Tibial artery (tissue), 4 donors: ENCODE measurements at regions not wholly inside any gene's neighbourhood (a gene's known extent, or its start where the extent isn't known, plus 50 kb on each side); places are given as distances from the start of the nearest gene placed in this dataset.

Source experiments
- DNase-seq, 2 donors: peaks; one replicate each; pipeline ENCODE4 v3.0.0-alpha.2; 2019
- H3K27ac ChIP-seq, 2 donors: fragments of 200-600 bp; sonication (generic) in 1 of 2; 1 replicate in 1 of 2; 2 replicates in 1 of 2; pipeline ENCODE4 v1.5.1; 2018 to 2019; ENCODE audit warnings: mild to moderate bottlenecking in 1 of 2
- H3K27me3 ChIP-seq, 2 donors: fragments of 200-600 bp; sonication (generic) in 1 of 2; one replicate each; pipeline versions ENCODE4 v1.5.1 to v1.6.0; 2016 to 2019
- H3K36me3 ChIP-seq, 3 donors: fragments of 200-600 bp; sonication (generic) in 2 of 3; one replicate each; pipeline ENCODE4 v1.5.1; 2016 to 2019; ENCODE audit warnings: mild to moderate bottlenecking in 2 of 3
- H3K4me1 ChIP-seq, 4 donors: fragments of 200-600 bp; sonication (generic) in 2 of 4; 1 replicate in 3 of 4; 2 replicates in 1 of 4; pipeline ENCODE4 v1.5.1; 2016 to 2019
- H3K4me3 ChIP-seq, 2 donors: fragments of 200-600 bp; sonication (generic) in 1 of 2; 1 replicate in 1 of 2; 2 replicates in 1 of 2; pipeline ENCODE4 v1.5.1; 2018 to 2019; ENCODE audit warnings: mild to moderate bottlenecking in 2 of 2
- H3K9me3 ChIP-seq, 3 donors: fragments of 200-600 bp; sonication (generic) in 1 of 3; one replicate each; pipeline ENCODE4 v1.5.1; 2016 to 2019
- intact Hi-C: fragments of 100-400 bp; cut with DNase I; formaldehyde crosslinking; loops from one replicate; pipeline ENCODE4 v1.15.0; 2023; ENCODE audit warnings: low total_unique reads
- TF ChIP-seq, protein P1 (sequence below), 2 experiments: fragments of 200-600 bp in 1 of 2; fragments of 450-650 bp in 1 of 2; IDR thresholded peaks; one replicate each; pipeline ENCODE4 v1.5.1; 2017 to 2019; ENCODE audit warnings: antibody characterized with exemption in 2 of 2, mild to moderate bottlenecking in 1 of 2, moderate library complexity in 1 of 2

GRCh38 chr2:82730811-82731210 is 1728.3 kb downstream of the SUCLG1 start:
- TF ChIP-seq, protein P1, sequence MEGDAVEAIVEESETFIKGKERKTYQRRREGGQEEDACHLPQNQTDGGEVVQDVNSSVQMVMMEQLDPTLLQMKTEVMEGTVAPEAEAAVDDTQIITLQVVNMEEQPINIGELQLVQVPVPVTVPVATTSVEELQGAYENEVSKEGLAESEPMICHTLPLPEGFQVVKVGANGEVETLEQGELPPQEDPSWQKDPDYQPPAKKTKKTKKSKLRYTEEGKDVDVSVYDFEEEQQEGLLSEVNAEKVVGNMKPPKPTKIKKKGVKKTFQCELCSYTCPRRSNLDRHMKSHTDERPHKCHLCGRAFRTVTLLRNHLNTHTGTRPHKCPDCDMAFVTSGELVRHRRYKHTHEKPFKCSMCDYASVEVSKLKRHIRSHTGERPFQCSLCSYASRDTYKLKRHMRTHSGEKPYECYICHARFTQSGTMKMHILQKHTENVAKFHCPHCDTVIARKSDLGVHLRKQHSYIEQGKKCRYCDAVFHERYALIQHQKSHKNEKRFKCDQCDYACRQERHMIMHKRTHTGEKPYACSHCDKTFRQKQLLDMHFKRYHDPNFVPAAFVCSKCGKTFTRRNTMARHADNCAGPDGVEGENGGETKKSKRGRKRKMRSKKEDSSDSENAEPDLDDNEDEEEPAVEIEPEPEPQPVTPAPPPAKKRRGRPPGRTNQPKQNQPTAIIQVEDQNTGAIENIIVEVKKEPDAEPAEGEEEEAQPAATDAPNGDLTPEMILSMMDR (IDR thresholded peaks at IDR 0.05) = no peak
- H3K27ac ChIP-seq = no peak overlapping the region
- no peaks in the 10 kb centered on the region for H3K36me3 ChIP-seq
- no peaks in the 10 kb centered on the region for H3K4me1 ChIP-seq
- H3K9me3 ChIP-seq = no peaks in the 10 kb centered on the region
- no peak overlapping the region for H3K4me3 ChIP-seq
- DNase-seq = no peak
- intact Hi-C loops = no loop called here
- H3K27me3 ChIP-seq = no peaks in the 10 kb centered on the region

DNA sequence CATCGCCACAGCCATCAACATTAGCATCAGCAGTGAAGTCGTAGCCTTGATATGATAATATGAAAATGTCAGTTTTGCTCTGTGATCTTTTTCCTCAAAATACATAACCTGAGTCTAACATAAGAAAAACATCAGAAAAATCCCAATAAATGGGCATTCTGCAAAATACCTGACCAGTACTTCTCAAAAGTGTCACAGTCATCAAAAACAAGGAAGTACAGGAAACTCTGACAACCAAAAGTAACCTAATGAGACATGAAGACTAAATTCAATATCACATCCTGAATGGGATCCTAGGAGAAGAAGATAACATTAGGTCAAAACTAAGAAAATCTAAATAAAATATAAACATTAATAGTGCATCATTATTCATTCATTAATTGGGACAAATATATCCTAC is 1731.0 kb downstream of the SUCLG1 start:
- no peak overlapping the region for H3K27ac ChIP-seq
- intact Hi-C loops = no loop called here
- no peaks in the 10 kb centered on the region for H3K9me3 ChIP-seq
- no peak overlapping the region for H3K4me3 ChIP-seq
- no peaks in the 10 kb centered on the region for H3K36me3 ChIP-seq
- TF ChIP-seq, protein P1 (IDR thresholded peaks at IDR 0.05) = no peak
- DNase-seq = no peak
- H3K27me3 ChIP-seq = no peaks in the 10 kb centered on the region
- H3K4me1 ChIP-seq = no peaks in the 10 kb centered on the region

DNA sequence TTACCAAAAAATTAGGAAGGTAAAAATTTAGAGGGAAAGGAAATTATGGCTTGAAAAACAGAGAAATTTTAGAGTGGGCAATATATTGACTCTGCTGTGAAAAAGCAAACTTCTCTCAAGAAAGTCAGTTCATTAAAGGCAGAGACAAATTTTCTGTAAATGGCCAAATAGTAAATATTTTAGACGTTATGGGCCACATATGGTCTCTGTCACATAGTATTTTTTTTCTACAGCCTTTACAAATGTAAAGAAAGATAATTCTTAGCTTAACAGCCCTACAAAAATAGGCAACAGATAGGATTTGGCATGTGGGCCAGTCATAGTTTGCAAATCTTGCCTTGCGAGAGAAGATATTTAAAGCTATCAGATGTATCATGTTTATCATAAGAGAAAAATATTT is 1750.4 kb downstream of the SUCLG1 start:
- no peaks in the 10 kb centered on the region for H3K9me3 ChIP-seq
- H3K27me3 ChIP-seq = no peaks in the 10 kb centered on the region
- DNase-seq = no peak
- no peaks in the 10 kb centered on the region for H3K4me1 ChIP-seq
- no peak overlapping the region for H3K4me3 ChIP-seq
- intact Hi-C loops = no loop called here
- TF ChIP-seq, protein P1 (IDR thresholded peaks at IDR 0.05) = no peak
- H3K27ac ChIP-seq = no peak overlapping the region
- H3K36me3 ChIP-seq = no peaks in the 10 kb centered on the region

DNA sequence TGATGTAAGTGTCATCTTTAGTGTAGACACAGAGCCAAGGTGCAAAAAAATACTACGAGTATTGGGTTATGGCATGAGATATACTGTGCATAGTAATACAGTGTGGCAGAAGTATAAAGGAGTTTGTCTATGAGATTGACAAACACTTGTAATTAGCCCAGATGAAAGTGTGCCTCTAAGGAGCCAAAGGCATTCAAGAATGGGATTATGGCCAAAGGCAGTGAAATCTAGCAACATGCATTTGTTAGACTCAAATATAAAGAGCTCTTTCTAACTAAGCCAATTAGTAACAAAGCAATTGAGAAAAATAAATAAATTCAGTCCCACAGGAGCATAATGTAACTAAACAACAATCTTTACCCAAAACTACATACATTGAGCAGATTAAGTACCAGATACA is 1761.8 kb downstream of the SUCLG1 start:
- H3K27ac ChIP-seq = no peak overlapping the region
- TF ChIP-seq, protein P1 (IDR thresholded peaks at IDR 0.05) = no peak
- H3K4me3 ChIP-seq = no peak overlapping the region
- no peaks in the 10 kb centered on the region for H3K4me1 ChIP-seq
- no peaks in the 10 kb centered on the region for H3K36me3 ChIP-seq
- no peaks in the 10 kb centered on the region for H3K9me3 ChIP-seq
- intact Hi-C loops = no loop called here
- H3K27me3 ChIP-seq = no peaks in the 10 kb centered on the region
- no peak for DNase-seq

DNA sequence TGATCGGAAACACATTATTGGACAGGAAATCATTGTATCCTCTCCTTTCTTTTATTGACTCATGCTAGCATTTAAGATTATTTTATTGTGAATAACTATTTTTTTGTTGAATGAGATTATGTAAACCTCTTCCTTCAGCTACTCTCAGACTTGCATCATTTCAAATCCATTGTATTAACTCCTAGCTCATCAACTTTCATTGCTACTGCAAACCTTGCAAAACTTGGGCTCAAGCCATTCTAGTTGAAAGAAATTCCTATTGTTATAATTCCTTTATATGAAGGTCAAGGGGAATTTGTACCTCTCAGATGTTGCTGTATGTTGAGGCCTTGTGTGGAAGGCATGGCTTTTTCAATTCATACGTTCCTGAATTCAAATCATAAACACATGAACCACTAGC is 1764.6 kb downstream of the SUCLG1 start:
- H3K4me1 ChIP-seq = no peaks in the 10 kb centered on the region
- intact Hi-C loops = no loop called here
- no peaks in the 10 kb centered on the region for H3K36me3 ChIP-seq
- TF ChIP-seq, protein P1 (IDR thresholded peaks at IDR 0.05) = no peak
- H3K27me3 ChIP-seq = no peaks in the 10 kb centered on the region
- H3K27ac ChIP-seq = no peak overlapping the region
- DNase-seq = no peak
- no peaks in the 10 kb centered on the region for H3K9me3 ChIP-seq
- H3K4me3 ChIP-seq = no peak overlapping the region

GRCh38 chr2:82690757-82691411 is 1768.2 kb downstream of the SUCLG1 start:
- Histone ChIP-seq H3K9me3 (no peaks in the 10 kb centered on the region), H3K4me1 (no peaks in the 10 kb centered on the region), H3K27me3 (no peaks in the 10 kb centered on the region), H3K4me3 (no peak overlapping the region), H3K36me3 (no peaks in the 10 kb centered on the region), H3K27ac (no peak overlapping the region)
- intact Hi-C loops = no loop called here
- no peak for DNase-seq
- TF ChIP-seq, protein P1 (IDR thresholded peaks at IDR 0.05) = no peak
